ENCODE measurements at regions not wholly inside any gene's neighbourhood (a gene's known extent, or its start where the extent isn't known, plus 50 kb on each side); places are given as distances from the start of the nearest gene placed in this dataset.

GRCh38 chr20:53848304-53848703, 222.1 kb downstream of the BCAS1 start:
- no peak overlapping the region for H3K4me3 ChIP-seq (ENCODE audit: low read depth in 1 of 3, low read length in 3 of 3)
- no peaks in the 10 kb centered on the region for H3K4me1 ChIP-seq (ENCODE audit: control insufficient read depth in 3 of 3, insufficient read depth in 2 of 3, low read depth in 1 of 3, low read length in 2 of 3)
- no peaks in the 10 kb centered on the region for H3K27me3 ChIP-seq (ENCODE audit: control insufficient read depth in 3 of 3, insufficient read depth in 3 of 3, low read length in 3 of 3)
- DNase-seq, result no peak
- FAIRE-seq, result no peak
- WGBS, 3 donors, result 86 to 92% (median 89%) methylated on average over 4 of the region's 4 CpGs
- H3K9me3 ChIP-seq (ENCODE audit: control insufficient read depth in 2 of 2, insufficient read depth in 1 of 2, low read depth in 1 of 2, low read length in 1 of 2), result no peaks in the 10 kb centered on the region
- H3K36me3 ChIP-seq (ENCODE audit: control insufficient read depth in 3 of 3, insufficient read depth in 2 of 3, low read depth in 1 of 3, low read length in 3 of 3), result no peaks in the 10 kb centered on the region
- H3K27ac ChIP-seq (ENCODE audit: low read depth in 1 of 3, low read length in 2 of 3), result no peak overlapping the region

GRCh38 chr20:53847837-53848170, 222.6 kb downstream of the BCAS1 start:
- 70 to 93% (median 86%) methylated on average over 2 of the region's 2 CpGs for WGBS, 3 donors
- Histone ChIP-seq H3K27me3 (ENCODE audit: control insufficient read depth in 3 of 3, insufficient read depth in 3 of 3, low read length in 3 of 3) (no peaks in the 10 kb centered on the region), H3K27ac (ENCODE audit: low read depth in 1 of 3, low read length in 2 of 3) (peak overlapping the region in 1 of 3 donors; percentile 61), H3K9me3 (ENCODE audit: control insufficient read depth in 2 of 2, insufficient read depth in 1 of 2, low read depth in 1 of 2, low read length in 1 of 2) (no peaks in the 10 kb centered on the region), H3K36me3 (ENCODE audit: control insufficient read depth in 3 of 3, insufficient read depth in 2 of 3, low read depth in 1 of 3, low read length in 3 of 3) (no peaks in the 10 kb centered on the region), H3K4me1 (ENCODE audit: control insufficient read depth in 3 of 3, insufficient read depth in 2 of 3, low read depth in 1 of 3, low read length in 2 of 3) (peaks cover 0 to under 1% (median 0%) of the 10 kb centered on the region in 3 donors), H3K4me3 (ENCODE audit: low read depth in 1 of 3, low read length in 3 of 3) (no peak overlapping the region)
- FAIRE-seq (no peak), DNase-seq (no peak)

GRCh38 chr20:53847139-53847836, 223.1 kb downstream of the BCAS1 start:
- no peak for FAIRE-seq
- no peaks in the 10 kb centered on the region for H3K36me3 ChIP-seq (ENCODE audit: control insufficient read depth in 3 of 3, insufficient read depth in 2 of 3, low read depth in 1 of 3, low read length in 3 of 3)
- H3K27ac ChIP-seq (ENCODE audit: low read depth in 1 of 3, low read length in 2 of 3), result peak overlapping the region in 1 of 3 donors; percentile 61
- no peak overlapping the region for H3K4me3 ChIP-seq (ENCODE audit: low read depth in 1 of 3, low read length in 3 of 3)
- H3K4me1 ChIP-seq (ENCODE audit: control insufficient read depth in 3 of 3, insufficient read depth in 2 of 3, low read depth in 1 of 3, low read length in 2 of 3), result peaks cover 0 to 3% (median 0%) of the 10 kb centered on the region in 3 donors
- 60 to 86% (median 72%) methylated on average over 8 of the region's 8 CpGs for WGBS, 3 donors
- H3K9me3 ChIP-seq (ENCODE audit: control insufficient read depth in 2 of 2, insufficient read depth in 1 of 2, low read depth in 1 of 2, low read length in 1 of 2), result no peaks in the 10 kb centered on the region
- no peaks in the 10 kb centered on the region for H3K27me3 ChIP-seq (ENCODE audit: control insufficient read depth in 3 of 3, insufficient read depth in 3 of 3, low read length in 3 of 3)
- no peak for DNase-seq

GRCh38 chr20:53846640-53847039, 223.8 kb downstream of the BCAS1 start:
- FAIRE-seq (no peak), DNase-seq (no peak)
- WGBS, 3 donors, result 88 to 93% (median 88%) methylated on average over 10 of the region's 10 CpGs
- peaks cover 0 to 3% (median 0%) of the 10 kb centered on the region in 3 donors for H3K4me1 ChIP-seq (ENCODE audit: control insufficient read depth in 3 of 3, insufficient read depth in 2 of 3, low read depth in 1 of 3, low read length in 2 of 3)
- H3K4me3 ChIP-seq (ENCODE audit: low read depth in 1 of 3, low read length in 3 of 3), result no peak overlapping the region
- no peak overlapping the region for H3K27ac ChIP-seq (ENCODE audit: low read depth in 1 of 3, low read length in 2 of 3)
- no peaks in the 10 kb centered on the region for H3K36me3 ChIP-seq (ENCODE audit: control insufficient read depth in 3 of 3, insufficient read depth in 2 of 3, low read depth in 1 of 3, low read length in 3 of 3)
- H3K9me3 ChIP-seq (ENCODE audit: control insufficient read depth in 2 of 2, insufficient read depth in 1 of 2, low read depth in 1 of 2, low read length in 1 of 2), result no peaks in the 10 kb centered on the region
- H3K27me3 ChIP-seq (ENCODE audit: control insufficient read depth in 3 of 3, insufficient read depth in 3 of 3, low read length in 3 of 3), result no peaks in the 10 kb centered on the region

GRCh38 chr20:53845980-53846379, 224.4 kb downstream of the BCAS1 start:
- 83 to 87% (median 85%) methylated on average over 1 of the region's 1 CpG for WGBS, 3 donors
- H3K4me1 ChIP-seq (ENCODE audit: control insufficient read depth in 3 of 3, insufficient read depth in 2 of 3, low read depth in 1 of 3, low read length in 2 of 3), result peaks cover 0 to 3% (median 0%) of the 10 kb centered on the region in 3 donors
- H3K27ac ChIP-seq (ENCODE audit: low read depth in 1 of 3, low read length in 2 of 3), result no peak overlapping the region
- no peaks in the 10 kb centered on the region for H3K36me3 ChIP-seq (ENCODE audit: control insufficient read depth in 3 of 3, insufficient read depth in 2 of 3, low read depth in 1 of 3, low read length in 3 of 3)
- FAIRE-seq (no peak), DNase-seq (no peak)
- no peaks in the 10 kb centered on the region for H3K27me3 ChIP-seq (ENCODE audit: control insufficient read depth in 3 of 3, insufficient read depth in 3 of 3, low read length in 3 of 3)
- H3K4me3 ChIP-seq (ENCODE audit: low read depth in 1 of 3, low read length in 3 of 3), result no peak overlapping the region
- no peaks in the 10 kb centered on the region for H3K9me3 ChIP-seq (ENCODE audit: control insufficient read depth in 2 of 2, insufficient read depth in 1 of 2, low read depth in 1 of 2, low read length in 1 of 2)

GRCh38 chr20:53844259-53844658, 226.1 kb downstream of the BCAS1 start:
- H3K27me3 ChIP-seq (ENCODE audit: control insufficient read depth in 3 of 3, insufficient read depth in 3 of 3, low read length in 3 of 3), result no peaks in the 10 kb centered on the region
- H3K36me3 ChIP-seq (ENCODE audit: control insufficient read depth in 3 of 3, insufficient read depth in 2 of 3, low read depth in 1 of 3, low read length in 3 of 3), result no peaks in the 10 kb centered on the region
- no peak for FAIRE-seq
- H3K4me3 ChIP-seq (ENCODE audit: low read depth in 1 of 3, low read length in 3 of 3), result no peak overlapping the region
- no peak overlapping the region for H3K27ac ChIP-seq (ENCODE audit: low read depth in 1 of 3, low read length in 2 of 3)
- DNase-seq, result no peak
- 91 to 93% (median 91%) methylated on average over 8 of the region's 8 CpGs for WGBS, 3 donors
- peaks cover 0 to 10% (median 0%) of the 10 kb centered on the region in 3 donors for H3K4me1 ChIP-seq (ENCODE audit: control insufficient read depth in 3 of 3, insufficient read depth in 2 of 3, low read depth in 1 of 3, low read length in 2 of 3)
- H3K9me3 ChIP-seq (ENCODE audit: control insufficient read depth in 2 of 2, insufficient read depth in 1 of 2, low read depth in 1 of 2, low read length in 1 of 2), result peaks cover 0 to 3% of the 10 kb centered on the region in 2 donors

GRCh38 chr20:53843645-53844044, 226.7 kb downstream of the BCAS1 start:
- Histone ChIP-seq H3K27me3 (ENCODE audit: control insufficient read depth in 3 of 3, insufficient read depth in 3 of 3, low read length in 3 of 3) (no peaks in the 10 kb centered on the region), H3K4me1 (ENCODE audit: control insufficient read depth in 3 of 3, insufficient read depth in 2 of 3, low read depth in 1 of 3, low read length in 2 of 3) (peaks cover 0 to 10% (median 0%) of the 10 kb centered on the region in 3 donors), H3K27ac (ENCODE audit: low read depth in 1 of 3, low read length in 2 of 3) (no peak overlapping the region), H3K9me3 (ENCODE audit: control insufficient read depth in 2 of 2, insufficient read depth in 1 of 2, low read depth in 1 of 2, low read length in 1 of 2) (peaks cover 0 to 3% of the 10 kb centered on the region in 2 donors), H3K36me3 (ENCODE audit: control insufficient read depth in 3 of 3, insufficient read depth in 2 of 3, low read depth in 1 of 3, low read length in 3 of 3) (no peaks in the 10 kb centered on the region), H3K4me3 (ENCODE audit: low read depth in 1 of 3, low read length in 3 of 3) (no peak overlapping the region)
- 88 to 100% (median 96%) methylated on average over 2 of the region's 2 CpGs for WGBS, 3 donors
- no peak for DNase-seq
- FAIRE-seq, result no peak

GRCh38 chr20:53842301-53843099, 227.9 kb downstream of the BCAS1 start:
- WGBS, 3 donors, result 74 to 86% (median 78%) methylated on average over 1 of the region's 1 CpG
- H3K4me1 ChIP-seq (ENCODE audit: control insufficient read depth in 3 of 3, insufficient read depth in 2 of 3, low read depth in 1 of 3, low read length in 2 of 3), result peaks cover 0 to 17% (median 3%) of the 10 kb centered on the region in 3 donors
- FAIRE-seq (no peak), DNase-seq (no peak)
- H3K27ac ChIP-seq (ENCODE audit: low read depth in 1 of 3, low read length in 2 of 3), result peak overlapping the region in 2 of 3 donors; percentile 58 to 66
- H3K9me3 ChIP-seq (ENCODE audit: control insufficient read depth in 2 of 2, insufficient read depth in 1 of 2, low read depth in 1 of 2, low read length in 1 of 2), result peaks cover 0 to 3% of the 10 kb centered on the region in 2 donors
- no peak overlapping the region for H3K4me3 ChIP-seq (ENCODE audit: low read depth in 1 of 3, low read length in 3 of 3)
- no peaks in the 10 kb centered on the region for H3K27me3 ChIP-seq (ENCODE audit: control insufficient read depth in 3 of 3, insufficient read depth in 3 of 3, low read length in 3 of 3)
- H3K36me3 ChIP-seq (ENCODE audit: control insufficient read depth in 3 of 3, insufficient read depth in 2 of 3, low read depth in 1 of 3, low read length in 3 of 3), result no peaks in the 10 kb centered on the region
